GM21723 (cell line): ENCODE measurements at regions not wholly inside any gene's neighbourhood (a gene's known extent, or its start where the extent isn't known, plus 50 kb on each side); places are given as distances from the start of the nearest gene placed in this dataset.

ENCODE experiments used
- ATAC-seq: cut with Tn5 transposase; IDR thresholded peaks from one replicate; pipeline ENCODE4 v1.9.1; 2021; ENCODE audit warnings: mild to moderate bottlenecking, moderate library complexity; ENCODE audit not compliant: unreplicated experiment

- ATAC-seq, result no peak
Measured at GRCh38 chr15:47177177-47177576, 540.1 kb upstream of the SEMA6D start.

- ATAC-seq, result no peak
Measured at GRCh38 chr15:47179988-47180387, 537.3 kb upstream of the SEMA6D start.

- ATAC-seq, result no peak
Measured at GRCh38 chr15:47182818-47183217, 534.5 kb upstream of the SEMA6D start.

GRCh38 chr15:47184003-47184907 lies 533.0 kb upstream of the SEMA6D start:
- ATAC-seq, result no peak

- no peak for ATAC-seq
Measured at GRCh38 chr15:47184908-47185801, 532.1 kb upstream of the SEMA6D start.

GRCh38 chr15:47186075-47186474 lies 531.2 kb upstream of the SEMA6D start:
- no peak for ATAC-seq

- ATAC-seq, result no peak
Measured at GRCh38 chr15:47188758-47189507, 528.4 kb upstream of the SEMA6D start.

GRCh38 chr15:47194718-47195117 lies 522.6 kb upstream of the SEMA6D start:
- ATAC-seq, result no peak

- ATAC-seq, result peak; percentile 78
Measured at GRCh38 chr15:47196048-47196447, 521.3 kb upstream of the SEMA6D start.

GRCh38 chr15:47203993-47204392 lies 513.3 kb upstream of the SEMA6D start:
- no peak for ATAC-seq

- no peak for ATAC-seq
Measured at GRCh38 chr15:47206358-47206978, 510.8 kb upstream of the SEMA6D start.

- ATAC-seq, result no peak
Measured at GRCh38 chr15:47209591-47209990, 507.7 kb upstream of the SEMA6D start.

GRCh38 chr15:47212222-47213010 lies 504.9 kb upstream of the SEMA6D start:
- no peak for ATAC-seq

- ATAC-seq, result no peak
Measured at GRCh38 chr15:47213883-47214282, 503.4 kb upstream of the SEMA6D start.

- no peak for ATAC-seq
Measured at GRCh38 chr15:47218295-47218694, 499.0 kb upstream of the SEMA6D start.

GRCh38 chr15:47244361-47244760 lies 472.9 kb upstream of the SEMA6D start:
- ATAC-seq, result no peak

- no peak for ATAC-seq
Measured at GRCh38 chr15:47246317-47246716, 471.0 kb upstream of the SEMA6D start.

GRCh38 chr15:47258521-47258920 lies 458.8 kb upstream of the SEMA6D start:
- ATAC-seq, result no peak

GRCh38 chr15:47265686-47266085 lies 451.6 kb upstream of the SEMA6D start:
- ATAC-seq, result no peak

GRCh38 chr15:47266566-47266965 lies 450.7 kb upstream of the SEMA6D start:
- no peak for ATAC-seq
